ENCODE measurements at regions not wholly inside any gene's neighbourhood (a gene's known extent, or its start where the extent isn't known, plus 50 kb on each side); places are given as distances from the start of the nearest gene placed in this dataset.

DNA sequence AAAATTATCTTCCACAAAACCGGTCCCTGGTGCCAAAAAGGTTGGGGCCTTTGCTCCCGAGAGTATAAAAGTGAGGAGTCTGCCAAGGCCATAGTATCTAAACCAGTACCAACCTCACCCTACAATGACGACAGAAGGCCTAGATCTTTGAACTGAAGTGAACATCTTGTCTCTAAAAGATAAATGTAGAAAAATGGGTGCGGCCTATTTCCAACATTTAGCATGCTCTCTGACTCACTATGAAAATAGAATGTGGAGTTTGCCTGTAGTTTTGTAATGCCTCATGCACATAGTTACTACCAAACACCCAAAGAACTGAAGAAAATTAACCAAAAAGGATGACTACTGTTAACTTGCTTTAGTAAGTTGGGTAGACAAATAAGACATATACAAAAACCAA is 218.4 kb downstream of the SLITRK2 start:
- H3K79me2 ChIP-seq (ENCODE audit: control insufficient read depth in 1 of 2, insufficient read depth in 2 of 2, low read length in 2 of 2), result no peaks in the 10 kb centered on the region
- H3K23me2 ChIP-seq (ENCODE audit: low read depth, low read length), result no peaks in the 10 kb centered on the region
- H3K23ac ChIP-seq (ENCODE audit: insufficient read length), result no peak overlapping the region
- H3K4me1 ChIP-seq (replicated peaks in 1 of 4; ENCODE audit: control insufficient read depth in 3 of 4, insufficient read depth in 4 of 4, low read length in 3 of 4), result no peaks in the 10 kb centered on the region
- H3K9ac ChIP-seq (replicated peaks in 1 of 4; ENCODE audit: extremely low read depth in 1 of 4, low read depth in 3 of 4, low read length in 3 of 4), result no peak overlapping the region
- no peak for DNase-seq (ENCODE audit: low read depth in 1 of 2, low spot score in 2 of 2)
- H3K14ac ChIP-seq (ENCODE audit: insufficient read length), result no peak overlapping the region
- no peak overlapping the region for H3K4me3 ChIP-seq (ENCODE audit: extremely low read depth in 1 of 4, insufficient read depth in 2 of 4, low read depth in 3 of 4, low read length in 4 of 4)
- H3K27me3 ChIP-seq (replicated peaks in 1 of 4; ENCODE audit: control insufficient read depth in 3 of 4, extremely low read depth in 1 of 4, insufficient read depth in 3 of 4, low read length in 3 of 4), result no peaks in the 10 kb centered on the region
- no peak overlapping the region for H2BK5ac ChIP-seq (ENCODE audit: low read depth, low read length)
- H3K9me3 ChIP-seq (ENCODE audit: insufficient read depth in 2 of 2, low read depth in 1 of 2, low read length in 1 of 2), result peaks cover 0 to 3% of the 10 kb centered on the region in 2 experiments; a peak in 1 of 4 replicates
- H2BK12ac ChIP-seq (ENCODE audit: low read depth, low read length), result no peak overlapping the region
- H4K5ac ChIP-seq (ENCODE audit: insufficient read length, low read depth, low read length), result no peak overlapping the region
- H4K91ac ChIP-seq (replicated peaks; ENCODE audit: insufficient read length, low read length), result no peak overlapping the region
- H3K36me3 ChIP-seq (ENCODE audit: control insufficient read depth in 2 of 4, insufficient read depth in 4 of 4, low read length in 3 of 4), result no peaks in the 10 kb centered on the region
- no peak overlapping the region for H3K27ac ChIP-seq (ENCODE audit: low read depth, low read length)
- no peak for TF ChIP-seq SIN3A (conservative IDR thresholded peaks at IDR 0.05 in 1 of 2, IDR thresholded peaks at IDR 0.05 in 1 of 2; ENCODE audit: low read depth in 1 of 2, low read length in 2 of 2)
- no peak overlapping the region for H3K18ac ChIP-seq (ENCODE audit: extremely low read depth, low read length)
- FAIRE-seq, result no peak
- no peak overlapping the region for H2BK15ac ChIP-seq (ENCODE audit: low read length)
- H2AK5ac ChIP-seq (ENCODE audit: low read depth, low read length), result no peak overlapping the region
- no peak overlapping the region for H3K4me2 ChIP-seq (ENCODE audit: insufficient read depth in 1 of 2, low read depth in 2 of 2, low read length in 2 of 2)
- H4K8ac ChIP-seq (ENCODE audit: extremely low read depth, insufficient read depth, low read length), result no peak overlapping the region
- no peak overlapping the region for H3K56ac ChIP-seq (replicated peaks; ENCODE audit: insufficient read length, low read depth, low read length)
- H4K20me1 ChIP-seq (replicated peaks in 1 of 2; ENCODE audit: control insufficient read depth in 1 of 2, insufficient read depth in 2 of 2, low read length in 2 of 2), result no peaks in the 10 kb centered on the region
- H2BK120ac ChIP-seq (replicated peaks; ENCODE audit: low read depth, low read length), result no peak overlapping the region
- ChIA-PET POLR2A (ENCODE audit: partially characterized antibody) (no interaction called here), CTCF (ENCODE audit: partially characterized antibody) (no interaction called here)
- no peak overlapping the region for H2AFZ ChIP-seq (ENCODE audit: low read length)
- no peak overlapping the region for H3K4ac ChIP-seq (replicated peaks; ENCODE audit: insufficient read length, low read depth, low read length)
- no peak overlapping the region for H2BK20ac ChIP-seq (ENCODE audit: low read length)
- WGBS, 2 experiments (ENCODE audit: extremely low coverage in 1 of 2, insufficient coverage in 1 of 2, insufficient read length in 1 of 2, insufficient replicate concordance in 2 of 2, low coverage in 1 of 2, low lambda C conversion rate in 2 of 2, missing lambda C conversion rate in 1 of 2), result 95% methylated on average over 3 of the region's 4 CpGs; no CpG with 5 or more reads in 1 of the 2 experiments
- H3K79me1 ChIP-seq (ENCODE audit: low read depth, low read length), result no peaks in the 10 kb centered on the region
